BJ (cell line): ENCODE measurements at regions not wholly inside any gene's neighbourhood (a gene's known extent, or its start where the extent isn't known, plus 50 kb on each side); places are given as distances from the start of the nearest gene placed in this dataset.

ENCODE experiments used
- CTCF ChIA-PET: fragments of 350-600 bp; formaldehyde crosslinking; extraction: SDS; loops from one replicate; lab custom pipeline; 2021; ENCODE audit warnings: antibody characterized with exemption, inconsistent platforms; lab: Yijun Ruan, JAX
- POLR2A ChIA-PET: fragments of 300-600 bp; sonication (Branson Sonifier 250); formaldehyde crosslinking; extraction: SDS; loops from one replicate; lab custom pipeline; 2021; ENCODE audit warnings: antibody characterized with exemption; lab: Charles Lee
- DNase-seq: peaks from one replicate; pipeline ENCODE4 v3.0.0-alpha.2; 2011; ENCODE audit warnings: low read depth
- H3K27me3 ChIP-seq: 2 replicates; pipeline ENCODE4 v1.6.0; 2011; ENCODE audit warnings: low read length; ENCODE audit not compliant: control insufficient read depth, insufficient read depth
- H3K36me3 ChIP-seq: 2 replicates; pipeline ENCODE4 v1.5.1; 2011; ENCODE audit warnings: low read length; ENCODE audit not compliant: control insufficient read depth, insufficient read depth
- H3K4me3 ChIP-seq: 2 replicates; pipeline ENCODE4 v1.5.1; 2011; ENCODE audit warnings: low read depth, mild to moderate bottlenecking, control low read depth, low read length
- TF ChIP-seq, protein P1 (sequence below): IDR thresholded peaks from 2 replicates; pipeline ENCODE4 v1.5.1; 2011; ENCODE audit warnings: low read depth, mild to moderate bottlenecking, control low read depth, inconsistent platforms, low read length, moderate library complexity; ENCODE audit not compliant: insufficient read depth

GRCh38 chr10:128776673-128777252 is 650.5 kb upstream of the MKI67 start:
- TF ChIP-seq, protein P1, sequence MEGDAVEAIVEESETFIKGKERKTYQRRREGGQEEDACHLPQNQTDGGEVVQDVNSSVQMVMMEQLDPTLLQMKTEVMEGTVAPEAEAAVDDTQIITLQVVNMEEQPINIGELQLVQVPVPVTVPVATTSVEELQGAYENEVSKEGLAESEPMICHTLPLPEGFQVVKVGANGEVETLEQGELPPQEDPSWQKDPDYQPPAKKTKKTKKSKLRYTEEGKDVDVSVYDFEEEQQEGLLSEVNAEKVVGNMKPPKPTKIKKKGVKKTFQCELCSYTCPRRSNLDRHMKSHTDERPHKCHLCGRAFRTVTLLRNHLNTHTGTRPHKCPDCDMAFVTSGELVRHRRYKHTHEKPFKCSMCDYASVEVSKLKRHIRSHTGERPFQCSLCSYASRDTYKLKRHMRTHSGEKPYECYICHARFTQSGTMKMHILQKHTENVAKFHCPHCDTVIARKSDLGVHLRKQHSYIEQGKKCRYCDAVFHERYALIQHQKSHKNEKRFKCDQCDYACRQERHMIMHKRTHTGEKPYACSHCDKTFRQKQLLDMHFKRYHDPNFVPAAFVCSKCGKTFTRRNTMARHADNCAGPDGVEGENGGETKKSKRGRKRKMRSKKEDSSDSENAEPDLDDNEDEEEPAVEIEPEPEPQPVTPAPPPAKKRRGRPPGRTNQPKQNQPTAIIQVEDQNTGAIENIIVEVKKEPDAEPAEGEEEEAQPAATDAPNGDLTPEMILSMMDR, result no peak
- ChIA-PET POLR2A (no interaction called here), CTCF (no interaction called here)
- Histone ChIP-seq H3K36me3 (no peaks in the 10 kb centered on the region), H3K4me3 (no peak overlapping the region), H3K27me3 (no peaks in the 10 kb centered on the region)
- DNase-seq, result no peak

- DNase-seq, result no peak
- Histone ChIP-seq H3K4me3 (no peak overlapping the region), H3K27me3 (no peaks in the 10 kb centered on the region), H3K36me3 (no peaks in the 10 kb centered on the region)
- ChIA-PET CTCF (no interaction called here), POLR2A (no interaction called here)
- TF ChIP-seq, protein P1, result no peak
Measured at GRCh38 chr10:128777342-128777741, 651.1 kb upstream of the MKI67 start.

DNA sequence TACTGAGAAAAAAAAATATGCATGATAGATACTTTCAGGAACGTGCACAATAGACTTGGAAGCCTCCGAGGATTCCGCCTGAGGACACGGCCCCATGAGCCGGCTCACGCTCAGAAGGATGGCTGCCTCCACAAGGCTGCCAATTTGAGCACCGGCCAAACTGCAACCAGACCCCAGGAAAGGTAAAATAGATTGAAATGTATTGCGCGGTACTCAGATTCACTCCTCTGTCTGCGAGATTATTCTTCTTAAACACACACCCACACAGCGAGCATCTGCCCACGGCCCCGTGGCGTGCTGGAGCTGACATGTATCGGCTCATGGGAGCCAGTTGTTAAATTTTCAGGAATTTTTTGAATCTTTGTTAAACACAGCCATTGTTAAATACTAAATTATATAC is 653.2 kb upstream of the MKI67 start:
- TF ChIP-seq, protein P1, result no peak
- POLR2A ChIA-PET, result no interaction called here
- CTCF ChIA-PET, result no interaction called here
- H3K4me3 ChIP-seq, result no peak overlapping the region
- DNase-seq, result no peak
- no peaks in the 10 kb centered on the region for H3K36me3 ChIP-seq
- H3K27me3 ChIP-seq, result no peaks in the 10 kb centered on the region

DNA sequence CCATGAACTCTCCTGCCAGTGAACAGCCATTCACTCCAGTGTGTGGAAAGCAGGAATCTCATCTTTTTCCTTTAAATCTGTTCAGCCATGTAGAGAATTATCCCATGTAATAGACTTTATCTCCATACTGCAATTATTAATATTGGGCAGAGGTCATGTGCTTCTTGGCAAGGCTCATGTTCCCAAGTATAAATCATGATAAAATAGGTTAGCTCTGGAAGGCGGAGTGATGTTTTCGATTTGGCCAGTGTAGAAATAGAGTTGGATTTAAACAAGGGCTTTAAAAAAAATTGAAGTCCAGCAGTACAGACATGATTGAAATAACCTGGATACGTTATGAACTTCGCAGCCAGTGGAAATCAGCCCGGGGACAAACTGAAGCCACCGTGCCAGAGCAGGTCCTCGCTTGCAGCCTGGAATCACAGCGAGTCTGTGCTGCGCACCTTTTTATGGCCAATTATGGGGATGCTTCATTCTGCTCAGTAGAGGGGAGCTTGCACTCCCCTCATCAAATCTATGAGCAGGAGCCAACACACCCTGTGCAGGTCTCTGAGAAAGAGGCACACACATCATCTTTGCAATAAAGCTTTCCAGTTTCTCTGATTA is 654.0 kb upstream of the MKI67 start:
- no peaks in the 10 kb centered on the region for H3K36me3 ChIP-seq
- no peaks in the 10 kb centered on the region for H3K27me3 ChIP-seq
- ChIA-PET POLR2A (no interaction called here), CTCF (no interaction called here)
- TF ChIP-seq, protein P1, result no peak
- no peak overlapping the region for H3K4me3 ChIP-seq
- DNase-seq, result no peak

DNA sequence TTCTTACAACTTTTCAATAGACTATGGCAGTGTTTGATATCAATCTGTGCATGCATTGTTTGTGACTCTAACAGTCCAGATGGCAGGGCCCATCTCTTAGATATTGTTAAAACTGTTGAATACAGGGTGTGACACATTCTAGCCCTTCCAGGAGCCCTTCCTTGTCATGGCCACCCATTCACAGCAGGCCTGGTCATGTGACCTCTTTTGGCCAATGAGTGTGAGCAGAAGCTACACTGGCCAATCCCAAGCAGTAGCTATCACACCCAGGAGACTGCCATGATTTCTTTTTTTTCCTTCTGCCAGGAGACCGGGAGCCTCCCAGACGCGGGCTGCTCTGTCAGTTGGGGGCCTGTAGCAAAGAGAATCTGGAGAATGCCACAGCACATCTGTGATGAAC is 655.4 kb upstream of the MKI67 start:
- ChIA-PET POLR2A (no interaction called here), CTCF (no interaction called here)
- DNase-seq, result no peak
- H3K4me3 ChIP-seq, result no peak overlapping the region
- no peaks in the 10 kb centered on the region for H3K27me3 ChIP-seq
- TF ChIP-seq, protein P1, result no peak
- H3K36me3 ChIP-seq, result no peaks in the 10 kb centered on the region
